NCI-H446 treated with DMSO at 0.1 percent for 48 hours (cell line): ENCODE measurements at regions not wholly inside any gene's neighbourhood (a gene's known extent, or its start where the extent isn't known, plus 50 kb on each side); places are given as distances from the start of the nearest gene placed in this dataset.
"Not testable (repeated sequence)": the region's sequence is repeated elsewhere in the genome, so short reads cannot be mapped to it uniquely, and the experiment has no call there.

Experiments
- DNase-seq: peaks from one replicate; lab custom pipeline; 2025; lab: John Stamatoyannopoulos, UW

DNA sequence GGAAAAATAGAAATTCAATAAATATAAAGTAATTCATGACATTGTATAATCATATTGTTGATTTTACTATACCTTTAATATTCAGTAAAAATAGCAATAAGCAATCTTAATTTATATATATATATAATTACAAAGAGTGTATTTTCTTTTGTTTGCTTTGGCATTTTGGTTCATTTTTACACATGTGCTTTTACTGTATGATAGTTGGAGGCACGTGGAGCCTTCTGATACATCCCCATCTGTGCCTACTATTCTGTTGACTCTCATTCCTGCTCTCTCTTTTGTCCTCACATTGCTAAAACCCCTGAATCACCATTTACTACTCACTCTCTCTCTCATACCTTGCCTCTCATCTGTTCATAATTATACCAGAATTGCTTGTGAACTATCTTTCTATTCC, 106.4 kb upstream of the NDST4 start:
- DNase-seq: no peak

DNA sequence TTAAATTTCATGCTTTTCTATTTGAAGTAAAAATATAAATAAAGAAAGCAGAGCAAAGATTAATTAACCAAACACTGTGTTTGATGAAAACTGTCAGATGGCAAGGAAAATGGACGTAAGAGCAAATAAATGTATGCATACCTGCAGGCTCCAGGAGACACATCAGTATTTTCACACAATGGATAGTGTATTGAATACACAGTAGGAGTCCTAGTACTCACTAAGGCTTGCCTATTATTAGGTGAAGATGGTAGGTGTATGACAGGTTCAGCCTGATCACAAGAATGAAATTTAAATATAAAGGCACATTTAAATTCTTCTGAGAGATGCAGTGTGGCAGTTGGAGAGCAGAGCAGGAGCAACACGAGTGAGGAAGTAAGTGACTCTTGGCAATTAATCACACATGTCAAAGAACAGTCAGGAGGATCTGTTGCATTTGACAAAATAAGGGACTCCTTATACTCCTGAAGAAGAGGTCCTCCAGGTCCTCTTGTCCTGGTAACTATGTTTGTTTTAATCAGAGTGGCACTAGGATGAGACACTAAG, 106.0 kb upstream of the NDST4 start:
- DNase-seq: no peak

DNA sequence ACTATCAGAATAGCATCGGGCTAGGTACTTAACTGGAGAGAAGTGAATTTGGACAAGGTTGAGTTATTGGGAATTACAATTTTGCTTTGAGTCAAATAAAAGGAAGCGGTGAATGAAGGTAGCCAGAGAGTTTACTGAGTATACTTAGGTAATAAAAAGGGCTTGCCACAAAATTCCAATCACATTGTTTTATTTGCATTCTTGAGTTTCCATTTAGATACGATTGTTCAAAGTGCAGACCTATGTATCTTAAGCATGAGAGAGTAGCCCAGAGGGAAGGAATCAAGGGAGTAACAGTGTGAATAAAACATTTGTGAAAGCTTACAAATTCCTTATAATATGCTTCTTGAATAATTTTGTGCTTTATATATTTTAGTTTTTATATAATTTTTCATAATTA, 102.5 kb upstream of the NDST4 start:
- DNase-seq: no peak

DNA sequence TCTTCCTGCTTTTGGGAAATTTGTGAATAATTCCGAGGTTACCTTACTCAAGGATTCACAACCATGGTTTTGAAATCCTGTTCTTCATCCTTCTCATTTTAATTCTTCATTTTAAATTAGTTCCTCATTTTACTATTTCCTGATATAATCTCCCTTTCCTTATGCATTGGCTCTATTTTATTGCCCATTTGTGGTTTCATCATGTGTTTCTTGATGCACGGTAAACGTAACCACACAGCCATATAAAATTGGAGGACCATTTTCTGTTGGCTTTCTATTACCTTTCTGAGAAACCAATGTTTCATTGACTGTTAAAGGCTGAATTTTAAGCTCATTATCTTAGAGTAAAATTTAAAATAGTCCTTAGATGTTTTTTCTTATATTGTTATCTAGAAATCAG, 100.3 kb upstream of the NDST4 start:
- no peak for DNase-seq

DNA sequence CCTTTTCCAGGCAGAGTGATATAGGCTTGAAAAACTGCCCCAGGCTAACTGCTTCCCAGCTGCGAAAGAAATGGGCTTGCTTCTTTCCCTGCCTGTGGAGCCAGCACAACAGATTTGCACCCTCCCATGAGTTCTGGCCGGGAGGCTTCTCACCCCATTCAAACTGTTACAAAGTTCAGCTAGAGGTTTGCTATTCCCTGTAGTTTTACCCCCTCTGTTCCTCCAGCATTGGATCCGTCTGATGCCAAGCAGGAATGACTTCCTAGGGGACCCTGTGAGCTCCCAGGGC, 87.6 kb upstream of the NDST4 start:
- DNase-seq: no peak

DNA sequence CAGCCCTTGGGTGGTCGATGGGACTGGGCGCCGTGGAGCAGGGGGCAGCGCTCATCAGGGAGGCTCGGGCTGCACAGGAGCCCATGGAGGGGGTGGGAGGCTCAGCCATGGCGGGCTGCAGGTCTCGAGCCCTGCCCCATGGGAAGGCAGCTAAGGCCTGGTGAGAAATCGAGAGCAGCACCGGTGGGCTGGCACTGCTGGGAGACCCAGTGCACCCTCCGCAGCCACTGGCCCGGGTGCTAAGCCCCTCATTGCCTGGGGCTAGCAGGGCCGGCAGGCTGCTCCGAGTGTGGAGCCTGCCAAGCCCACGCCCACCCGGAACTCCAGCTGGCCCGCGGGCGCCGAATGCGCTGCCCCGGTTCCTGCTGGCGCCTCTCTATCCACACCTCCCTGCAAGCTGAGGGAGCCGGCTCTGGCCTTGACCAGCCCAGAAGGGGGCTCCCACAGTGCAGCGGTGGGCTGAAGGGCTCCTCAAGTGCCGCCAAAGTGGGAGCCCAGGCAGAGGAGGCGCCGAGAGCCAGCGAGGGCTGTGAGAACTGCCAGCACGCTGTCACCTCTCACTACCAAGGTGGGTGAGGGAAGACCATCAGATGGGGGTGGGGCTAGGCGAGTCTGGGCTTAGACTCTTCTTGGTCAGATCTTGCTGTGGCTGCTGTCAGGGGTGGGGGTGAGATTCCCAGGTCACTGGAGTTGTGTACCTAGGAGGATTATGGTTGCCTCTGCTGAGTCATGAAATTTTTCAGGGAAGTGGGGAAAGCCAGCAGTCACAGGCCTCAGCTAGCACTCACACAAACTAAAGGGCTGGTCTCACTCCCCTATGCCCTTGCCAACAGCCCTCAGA, 87.0 kb upstream of the NDST4 start:
- not testable (repeated sequence) for DNase-seq

DNA sequence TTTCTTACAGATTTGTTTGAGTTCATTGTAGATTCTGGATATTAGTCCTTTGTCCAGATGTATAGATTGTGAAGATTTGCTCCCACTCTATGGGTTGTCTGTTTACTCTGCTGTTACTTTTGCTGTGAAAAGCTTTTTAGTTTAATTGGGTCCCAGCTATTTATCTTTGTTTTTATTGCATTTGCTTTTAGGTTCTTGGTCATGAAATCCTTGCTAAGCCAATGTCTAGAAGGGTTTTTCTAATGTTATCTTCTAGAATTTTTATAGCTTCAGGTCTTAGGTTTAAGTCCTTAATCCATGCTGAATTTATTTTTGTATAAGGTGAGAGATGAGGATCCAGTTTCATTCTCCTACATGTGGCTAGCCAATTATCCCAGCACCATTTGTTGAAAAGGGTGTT, 81.2 kb upstream of the NDST4 start:
- DNase-seq: not testable (repeated sequence)

DNA sequence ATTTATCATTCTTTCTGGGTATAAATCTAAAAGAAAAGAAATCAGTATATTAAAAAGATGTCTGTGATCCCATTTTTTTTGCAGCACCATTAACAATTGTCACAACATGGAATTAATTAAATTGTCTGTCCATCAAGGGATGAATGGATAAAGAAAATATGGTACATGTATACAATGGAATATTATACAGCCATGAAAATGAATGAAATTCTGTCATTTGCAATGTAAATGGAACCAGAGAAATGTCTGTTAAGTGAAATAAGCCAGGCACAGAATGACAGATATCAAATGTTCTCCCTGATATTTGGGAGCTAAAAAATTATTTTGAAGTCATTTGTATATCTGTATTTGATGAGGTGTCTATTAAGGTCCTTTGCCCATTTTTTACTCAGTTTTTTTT, 77.1 kb upstream of the NDST4 start:
- DNase-seq: no peak

DNA sequence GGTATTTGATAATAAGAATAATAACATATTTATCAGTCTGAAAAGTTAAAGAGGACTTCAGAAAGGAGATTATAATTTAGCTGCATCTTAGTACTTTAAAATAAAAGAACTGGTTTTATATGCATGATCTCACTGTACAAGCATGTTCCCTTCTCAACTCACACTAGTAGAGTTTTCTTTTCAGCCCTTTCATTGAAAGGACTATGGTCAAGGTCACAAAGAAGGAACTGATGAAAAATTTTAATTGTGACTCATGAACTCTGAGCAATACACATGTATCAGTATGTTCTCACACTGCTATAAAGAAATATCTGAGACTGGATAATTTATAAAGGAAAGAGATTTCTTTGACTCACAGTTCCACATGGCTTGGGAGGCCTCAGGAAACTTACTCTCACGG, 73.7 kb upstream of the NDST4 start:
- DNase-seq: no peak

DNA sequence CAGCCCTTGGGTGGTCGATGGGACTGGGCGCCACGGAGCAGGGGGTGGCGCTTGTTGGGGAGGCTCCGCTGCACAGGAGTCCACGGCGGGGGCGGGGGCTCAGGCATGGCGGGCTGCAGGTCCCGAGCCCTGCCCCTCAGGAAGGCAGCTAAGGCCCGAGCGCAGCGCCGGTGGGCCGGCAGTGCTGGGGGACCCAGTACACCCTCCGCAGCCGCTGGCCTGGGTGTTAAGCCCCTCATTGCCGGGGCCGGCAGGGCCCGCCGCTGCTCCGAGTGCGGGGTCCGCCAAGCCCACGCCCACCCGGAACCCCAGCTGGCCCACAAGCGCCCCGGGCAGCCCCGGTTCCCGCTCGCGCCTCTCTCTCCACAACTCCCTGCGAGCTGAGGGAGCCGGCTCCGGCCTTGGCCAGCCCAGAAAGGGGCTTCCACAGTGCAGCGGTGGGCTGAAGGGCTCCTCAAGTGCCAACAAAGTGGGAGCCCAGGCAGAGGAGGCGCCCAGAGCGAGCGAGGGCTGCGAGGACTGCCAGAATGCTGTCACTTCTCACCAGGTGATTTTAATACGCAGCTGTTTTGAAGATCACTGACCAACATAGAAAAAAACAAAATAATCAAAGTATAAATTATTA, 66.1 kb upstream of the NDST4 start:
- DNase-seq: not testable (repeated sequence)

DNA sequence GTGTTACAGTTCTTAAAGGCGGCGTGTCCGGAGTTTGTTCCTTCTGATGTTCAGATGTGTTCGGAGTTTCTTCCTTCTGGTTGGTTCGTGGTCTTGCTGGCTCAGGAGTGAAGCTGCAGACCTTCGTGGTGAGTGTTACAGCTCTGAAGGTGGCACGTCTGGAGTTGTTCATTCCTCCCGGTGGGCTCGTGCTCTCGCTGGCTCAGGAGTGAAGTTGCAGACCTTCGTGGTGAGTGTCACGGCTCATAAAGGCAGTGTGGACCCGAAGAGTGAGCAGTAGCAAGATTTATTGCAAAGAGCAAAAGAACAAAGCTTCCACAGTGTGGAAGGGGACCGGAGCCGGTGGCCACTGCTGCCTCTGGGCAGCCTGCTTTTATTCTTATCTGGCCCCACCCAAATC, 65.3 kb upstream of the NDST4 start:
- DNase-seq: not testable (repeated sequence)

DNA sequence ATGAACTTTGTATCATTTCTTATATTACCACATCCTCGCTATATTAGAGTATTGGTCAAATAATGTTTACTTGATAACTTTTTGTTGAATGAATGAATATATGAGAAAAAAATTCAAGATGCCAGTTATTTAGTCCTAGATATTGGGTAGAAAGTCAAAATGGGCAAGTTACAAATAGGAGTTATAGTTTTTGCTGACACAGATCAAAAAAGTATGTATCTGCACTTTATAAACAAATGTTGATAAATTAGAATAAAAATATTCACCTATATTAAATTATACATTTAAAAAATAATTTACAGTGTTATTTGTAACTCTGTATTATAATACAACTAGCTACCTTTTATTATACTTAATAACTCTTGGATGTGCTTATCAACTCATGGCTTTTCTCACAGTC, 57.8 kb upstream of the NDST4 start:
- DNase-seq: no peak

DNA sequence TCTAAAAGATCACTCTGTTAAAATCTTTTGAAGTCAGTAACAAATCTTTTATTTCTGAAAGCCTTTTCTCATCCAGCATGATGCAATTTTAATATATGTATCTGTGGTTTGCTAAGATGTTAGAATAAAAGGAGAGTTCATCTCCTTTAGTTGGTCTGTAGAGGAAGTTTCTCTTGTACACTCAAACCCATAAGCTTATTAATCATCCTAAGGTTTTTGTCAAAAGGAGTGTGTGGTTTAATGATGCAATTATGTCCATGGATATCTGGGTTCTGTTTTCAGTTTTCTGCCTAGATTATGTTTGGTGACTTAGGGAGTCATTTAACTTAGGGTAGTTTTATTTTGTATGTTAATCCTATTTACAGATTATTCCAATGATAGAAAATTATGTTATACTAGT, 52.1 kb upstream of the NDST4 start:
- no peak for DNase-seq
